GM18870 (cell line): ENCODE measurements at regions not wholly inside any gene's neighbourhood (a gene's known extent, or its start where the extent isn't known, plus 50 kb on each side); places are given as distances from the start of the nearest gene placed in this dataset.
"Not testable (repeated sequence)": the region's sequence is repeated elsewhere in the genome, so short reads cannot be mapped to it uniquely, and the experiment has no call there.

ENCODE experiments used
- ATAC-seq: cut with Tn5 transposase; IDR thresholded peaks from one replicate; pipeline ENCODE4 v1.9.1; 2021; ENCODE audit warnings: moderate library complexity; ENCODE audit not compliant: unreplicated experiment

DNA sequence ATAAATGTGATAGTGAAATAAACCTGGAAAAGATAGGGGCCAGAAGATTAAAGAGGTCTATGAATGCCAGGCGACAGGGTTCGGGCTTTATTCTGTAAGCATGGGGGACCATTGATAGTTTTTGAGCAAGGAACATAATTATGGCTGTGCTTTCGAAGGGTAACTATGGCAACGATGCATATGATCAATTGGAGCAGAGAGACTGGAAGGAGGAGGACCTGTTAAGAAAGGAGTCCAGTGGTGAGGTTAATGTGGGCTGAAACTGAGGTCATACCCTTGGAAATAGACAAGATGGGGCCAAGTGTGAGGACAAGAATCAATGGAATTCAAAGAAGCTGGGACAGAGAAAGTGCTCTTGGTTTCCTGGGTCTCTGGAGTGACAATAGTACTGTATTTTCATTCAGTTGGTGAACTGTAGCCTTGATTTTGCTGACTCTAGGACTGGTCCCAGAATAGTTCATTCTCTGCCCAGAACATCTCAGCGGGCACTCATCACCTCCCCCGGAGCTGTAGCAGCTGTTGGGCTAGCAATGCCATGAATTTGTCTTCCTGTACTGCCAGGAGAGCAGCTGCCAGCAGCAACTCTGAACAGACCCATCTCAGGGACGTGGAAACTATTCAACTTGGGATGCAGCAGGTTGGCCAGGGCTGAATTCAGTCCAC is 108.4 kb downstream of the SRGAP2 start:
- ATAC-seq = not testable (repeated sequence)

DNA sequence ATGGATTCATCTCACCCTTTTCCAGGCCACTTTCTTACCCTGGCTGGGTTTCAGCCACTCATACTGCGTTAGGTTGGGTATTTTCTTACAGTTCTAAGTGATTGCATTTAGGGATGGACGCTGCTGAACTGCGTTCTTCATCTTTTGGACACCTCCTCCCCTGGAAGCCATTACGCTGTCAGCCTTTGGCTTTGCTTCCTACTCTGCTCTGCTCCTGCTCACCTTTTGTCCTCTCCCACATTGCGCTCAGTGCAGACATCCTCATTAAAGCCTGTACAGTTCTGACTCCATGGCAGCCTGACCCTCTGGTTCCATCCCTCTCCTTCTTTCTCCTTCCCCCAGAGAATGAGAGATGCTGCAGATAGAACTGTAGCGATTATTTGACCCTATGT is 108.9 kb downstream of the SRGAP2 start:
- not testable (repeated sequence) for ATAC-seq

DNA sequence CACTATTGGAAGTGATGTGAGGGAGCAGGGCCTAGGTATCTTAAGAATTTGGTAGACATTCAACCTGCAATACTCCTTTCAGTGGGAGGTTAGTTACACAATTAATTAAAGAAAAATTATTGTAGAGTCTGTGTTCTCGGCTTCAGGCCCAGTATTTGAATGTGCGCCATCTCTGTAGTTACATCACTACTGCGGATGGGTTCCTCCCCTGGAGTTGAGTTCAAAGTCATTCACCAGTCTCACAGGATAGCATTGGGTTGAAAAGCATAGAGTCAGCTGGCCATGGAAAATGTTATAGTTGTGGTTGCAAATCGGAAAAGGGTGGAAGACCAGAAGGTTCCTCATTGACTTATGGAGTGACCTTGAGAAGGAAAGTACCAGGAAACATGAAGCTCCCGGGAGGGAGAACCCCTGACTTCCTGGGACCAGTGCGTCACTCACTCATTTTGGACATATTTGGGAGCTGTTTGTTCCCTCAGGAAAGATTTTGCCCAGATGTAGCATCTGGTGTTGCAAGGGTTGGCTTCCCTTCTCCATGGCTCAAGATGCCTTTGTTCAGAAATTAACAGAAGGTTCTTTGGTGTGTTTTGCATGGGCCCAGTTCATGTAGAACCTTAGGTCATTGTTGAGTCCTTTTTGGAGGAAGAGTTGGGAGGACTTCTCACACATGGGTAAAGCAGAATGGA is 111.8 kb downstream of the SRGAP2 start:
- ATAC-seq = not testable (repeated sequence)

DNA sequence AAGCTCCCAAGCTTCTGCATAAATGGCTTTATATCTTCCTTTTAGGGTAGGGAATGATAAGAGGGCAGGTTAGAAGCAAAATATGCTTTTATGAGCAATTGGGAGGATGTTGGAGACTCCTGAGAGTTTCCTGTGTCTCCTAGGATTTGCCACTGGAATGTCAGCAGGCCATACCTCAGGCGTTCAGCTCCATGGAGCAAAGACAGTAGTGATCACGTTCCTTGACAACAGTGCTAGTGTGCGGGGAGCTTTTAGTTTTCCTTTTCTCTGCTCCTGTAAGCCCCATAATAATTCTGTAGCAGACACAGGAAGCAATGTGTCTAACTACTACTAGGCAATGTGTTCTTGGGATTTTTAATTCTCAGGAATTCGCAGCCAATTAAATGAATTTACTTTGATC is 113.6 kb downstream of the SRGAP2 start:
- ATAC-seq = not testable (repeated sequence)

DNA sequence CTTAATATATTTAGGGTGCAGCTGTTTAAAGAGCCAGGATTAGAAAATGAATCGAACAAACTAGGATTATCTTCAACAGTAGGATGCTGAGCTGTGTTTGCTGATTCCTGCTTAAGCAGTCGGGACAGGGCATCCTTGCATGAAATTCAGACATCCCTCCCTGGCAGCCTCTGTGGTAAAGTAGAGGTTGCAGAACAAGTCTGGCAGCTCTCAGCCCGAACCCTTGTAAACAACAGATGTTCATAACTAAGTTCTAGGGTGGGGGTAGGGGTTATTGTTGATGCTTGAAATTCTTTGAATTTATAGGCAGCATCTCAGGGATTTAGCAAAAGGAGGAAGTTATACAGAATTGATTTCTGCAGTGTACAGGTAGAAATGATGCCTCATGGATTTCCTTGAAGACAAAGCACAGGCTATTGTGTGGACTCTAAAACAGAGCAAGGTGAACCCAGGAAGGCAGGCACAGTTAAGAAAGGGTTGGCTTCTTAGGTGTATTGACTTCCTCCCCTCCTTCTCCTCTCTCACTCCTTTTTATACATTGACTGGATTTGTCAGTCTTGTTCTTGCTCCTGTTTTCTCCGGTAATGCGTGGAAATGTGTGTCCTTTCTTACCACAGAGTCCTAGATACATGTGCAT is 114.7 kb downstream of the SRGAP2 start:
- ATAC-seq = not testable (repeated sequence)

DNA sequence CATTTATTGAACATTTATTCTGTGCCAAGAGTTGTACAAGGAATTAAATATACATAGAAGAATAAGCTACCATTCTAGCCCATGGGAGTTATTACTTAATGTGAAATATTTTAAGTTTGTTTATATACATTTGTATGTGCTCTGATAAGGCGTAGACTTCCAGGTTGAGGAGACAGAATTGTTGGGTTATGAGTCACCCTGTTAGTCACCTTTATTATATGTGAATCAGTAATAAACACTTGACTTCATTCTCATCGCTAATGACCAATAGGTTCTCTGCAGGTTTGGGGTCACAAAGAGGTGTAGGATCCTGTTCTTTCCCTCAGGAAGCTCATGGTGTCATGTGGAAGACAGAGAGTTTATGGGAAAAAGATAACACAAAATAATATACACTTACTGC is 116.9 kb downstream of the SRGAP2 start:
- ATAC-seq = not testable (repeated sequence)

DNA sequence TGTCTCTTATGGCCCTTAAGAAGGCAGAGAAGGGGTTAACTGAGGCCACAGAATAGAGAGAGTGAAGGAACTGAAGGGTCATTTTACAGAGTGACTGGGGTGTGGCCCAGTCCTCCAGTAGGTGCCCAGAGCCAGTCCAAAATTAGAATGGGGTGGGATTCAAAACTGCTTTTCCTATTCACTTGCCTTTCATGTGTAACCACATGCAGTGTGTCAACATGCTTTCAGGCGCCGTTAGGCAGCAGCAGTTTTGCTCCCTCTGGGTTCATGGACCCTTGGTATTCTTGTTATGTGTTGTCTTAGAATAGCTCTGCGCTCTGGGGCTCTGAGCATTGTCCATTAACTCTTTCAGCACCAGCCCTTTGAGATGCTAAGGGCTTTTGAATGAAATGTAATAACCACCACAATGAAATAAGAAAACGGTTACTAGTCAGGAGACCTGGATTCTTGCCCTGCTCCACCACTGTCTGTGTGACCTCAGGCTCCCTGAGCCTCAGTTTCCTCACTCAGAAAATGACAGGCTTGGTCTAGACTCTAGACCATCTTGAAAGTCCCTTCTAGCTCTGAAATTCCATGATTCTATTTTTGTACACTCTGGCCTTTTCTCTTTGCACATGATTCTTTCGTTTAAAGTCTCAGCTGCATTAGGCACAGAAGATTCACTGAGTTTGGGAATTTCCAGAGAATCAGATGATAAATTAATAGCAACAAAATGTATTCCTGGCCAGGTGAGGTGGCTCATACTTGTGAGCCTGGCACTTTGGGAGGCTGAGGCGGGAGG is 123.0 kb downstream of the SRGAP2 start:
- not testable (repeated sequence) for ATAC-seq

DNA sequence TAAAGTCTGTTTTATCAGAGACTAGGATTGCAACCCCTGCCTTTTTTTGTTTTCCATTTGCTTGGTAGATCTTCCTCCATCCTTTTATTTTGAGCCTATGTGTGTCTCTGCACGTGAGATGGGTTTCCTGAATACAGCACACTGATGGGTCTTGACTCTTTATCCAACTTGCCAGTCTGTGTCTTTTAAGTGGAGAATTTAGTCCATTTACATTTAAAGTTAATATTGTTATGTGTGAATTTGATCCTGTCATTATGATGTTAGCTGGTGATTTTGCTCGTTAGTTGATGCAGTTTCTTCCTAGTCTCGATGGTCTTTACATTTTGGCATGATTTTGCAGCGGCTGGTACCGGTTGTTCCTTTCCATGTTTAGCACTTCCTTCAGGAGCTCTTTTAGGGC is 128.3 kb downstream of the SRGAP2 start:
- not testable (repeated sequence) for ATAC-seq

DNA sequence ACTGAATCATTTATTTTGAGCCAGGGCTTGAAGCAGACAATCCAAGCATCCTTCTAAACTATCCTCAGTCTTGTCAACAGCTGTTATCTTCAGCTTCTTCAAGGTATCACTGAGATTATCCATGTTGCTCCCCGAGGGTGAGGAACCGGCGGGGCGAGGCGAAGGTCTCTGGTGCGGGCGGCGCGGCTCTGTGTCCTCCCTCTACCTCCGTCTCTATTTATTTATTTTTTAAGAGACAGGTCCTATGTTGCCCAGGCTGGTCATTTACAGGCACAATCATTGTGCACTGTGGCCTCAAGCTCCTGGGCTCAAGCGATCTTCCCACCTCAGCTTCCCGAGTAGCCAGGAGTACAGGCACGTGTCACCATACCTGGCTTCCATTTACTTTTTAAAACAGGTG is 130.0 kb downstream of the SRGAP2 start:
- not testable (repeated sequence) for ATAC-seq

DNA sequence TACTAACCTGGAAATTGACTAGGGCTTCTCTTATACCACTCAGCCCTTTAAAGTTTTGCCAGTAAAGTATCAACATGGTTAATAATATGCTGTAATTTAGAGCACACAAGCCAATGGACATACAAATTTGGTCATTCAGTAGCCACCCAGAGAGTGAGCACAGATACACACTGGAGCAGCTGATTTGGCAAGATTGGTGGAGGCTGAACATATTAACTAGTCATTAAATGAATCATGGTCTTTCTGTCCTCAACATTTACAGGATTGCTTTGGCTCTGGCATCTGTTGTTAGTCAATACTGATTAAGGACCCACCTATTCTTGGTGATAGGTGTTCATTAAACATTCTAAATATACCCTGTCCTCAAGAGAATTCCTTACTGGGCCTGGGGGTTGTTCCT is 130.6 kb downstream of the SRGAP2 start:
- not testable (repeated sequence) for ATAC-seq

DNA sequence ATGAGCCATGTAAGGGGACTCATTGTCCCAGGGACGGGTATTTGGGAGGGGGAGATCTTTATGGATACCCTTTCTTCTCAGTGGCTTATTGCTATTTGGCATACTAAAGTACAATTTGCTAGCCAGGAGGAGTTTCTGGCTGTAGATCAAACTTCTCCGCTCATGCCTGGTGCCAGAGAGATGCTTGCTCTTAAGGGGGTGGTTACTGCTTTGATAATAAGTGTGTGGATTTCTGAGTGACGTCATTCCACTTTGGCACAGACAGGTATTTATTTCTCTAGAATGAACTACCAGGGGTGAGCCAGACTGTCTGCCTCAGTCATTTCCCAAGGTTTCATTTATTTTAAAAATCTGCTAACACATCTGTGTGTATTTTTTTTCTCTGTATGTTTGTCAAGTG is 131.1 kb downstream of the SRGAP2 start:
- not testable (repeated sequence) for ATAC-seq

DNA sequence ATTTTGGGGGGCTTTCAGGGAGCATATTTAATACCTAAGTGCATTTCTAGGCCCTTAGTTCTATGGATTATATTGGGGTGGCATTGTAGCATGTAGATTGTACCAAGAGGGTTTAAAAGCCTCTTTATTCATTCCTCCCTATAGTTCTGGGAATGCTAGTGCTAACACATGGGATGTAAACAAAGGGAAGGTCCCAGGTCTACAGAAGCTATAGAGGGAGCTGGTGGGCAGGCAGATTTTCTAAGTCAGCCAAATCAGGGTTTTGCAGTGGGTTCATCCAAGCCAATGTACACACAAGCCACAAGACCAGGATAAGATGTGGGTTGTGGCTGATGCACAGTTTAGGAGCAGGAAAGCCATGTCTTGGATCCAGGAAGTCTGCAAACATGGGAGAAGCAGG is 131.8 kb downstream of the SRGAP2 start:
- not testable (repeated sequence) for ATAC-seq

DNA sequence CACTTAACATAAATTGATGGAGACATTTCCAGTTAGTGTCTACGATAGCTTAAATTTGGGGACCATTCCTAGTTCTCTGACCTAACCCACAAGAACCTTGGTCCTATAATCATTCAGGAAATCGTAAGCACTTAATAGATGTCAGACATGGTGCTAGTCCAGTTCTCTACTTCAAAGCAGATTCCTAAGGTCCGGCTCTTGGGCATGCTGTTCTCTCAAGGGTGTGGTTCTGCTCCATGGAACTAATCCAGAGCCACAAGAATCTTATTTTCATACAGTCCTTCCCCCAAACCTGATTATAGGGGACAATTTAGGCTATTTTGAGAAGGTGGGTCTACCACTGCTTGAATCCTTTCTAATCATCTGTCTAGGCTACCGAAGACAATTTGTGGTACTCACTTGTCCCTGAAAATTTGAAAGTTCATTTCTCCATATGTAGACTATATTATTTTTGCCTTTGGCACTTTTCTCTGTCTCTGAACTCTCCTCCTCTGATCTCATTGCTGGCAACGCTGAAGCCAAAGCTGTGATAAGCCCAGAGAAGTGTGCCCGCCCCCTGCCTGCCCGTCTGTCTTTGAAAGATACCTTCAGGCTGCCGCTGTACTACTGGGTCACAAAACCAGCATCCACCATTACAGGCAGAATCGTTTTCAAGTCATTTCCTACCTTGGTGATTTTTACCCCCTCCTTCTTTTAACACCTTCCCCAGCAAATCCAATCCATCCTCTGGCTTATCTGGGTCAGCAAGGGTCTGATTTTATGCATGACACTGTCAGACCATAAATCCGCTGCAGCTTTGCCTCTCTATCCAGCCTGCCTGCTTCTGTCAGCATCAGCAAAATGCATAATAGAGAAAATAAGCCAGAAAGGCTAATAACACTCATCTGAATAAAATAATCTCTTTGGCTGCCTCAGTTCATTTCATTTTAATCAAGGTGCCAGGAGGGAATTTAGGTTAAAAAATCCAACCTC is 132.8 kb downstream of the SRGAP2 start:
- not testable (repeated sequence) for ATAC-seq

DNA sequence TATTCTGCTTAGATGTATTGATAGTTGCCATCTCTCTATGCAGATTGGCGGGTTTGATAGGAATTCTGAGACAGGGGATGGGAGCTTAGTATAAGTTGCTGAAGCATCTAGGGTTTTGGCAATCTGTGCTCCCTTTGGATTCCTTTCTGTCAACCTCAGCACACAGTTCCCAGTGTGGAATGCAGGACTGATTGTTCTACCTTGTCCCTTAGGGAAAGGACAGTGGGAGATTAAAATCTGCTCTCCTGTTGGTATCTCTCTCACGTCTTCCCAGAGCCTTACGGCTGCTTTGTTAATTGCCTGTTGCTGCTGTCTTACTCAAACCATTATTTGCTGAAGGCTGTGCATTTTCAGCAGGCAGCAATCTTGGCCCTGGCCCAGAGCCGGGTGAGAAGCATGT is 133.3 kb upstream of the IKBKE start:
- ATAC-seq = not testable (repeated sequence)

DNA sequence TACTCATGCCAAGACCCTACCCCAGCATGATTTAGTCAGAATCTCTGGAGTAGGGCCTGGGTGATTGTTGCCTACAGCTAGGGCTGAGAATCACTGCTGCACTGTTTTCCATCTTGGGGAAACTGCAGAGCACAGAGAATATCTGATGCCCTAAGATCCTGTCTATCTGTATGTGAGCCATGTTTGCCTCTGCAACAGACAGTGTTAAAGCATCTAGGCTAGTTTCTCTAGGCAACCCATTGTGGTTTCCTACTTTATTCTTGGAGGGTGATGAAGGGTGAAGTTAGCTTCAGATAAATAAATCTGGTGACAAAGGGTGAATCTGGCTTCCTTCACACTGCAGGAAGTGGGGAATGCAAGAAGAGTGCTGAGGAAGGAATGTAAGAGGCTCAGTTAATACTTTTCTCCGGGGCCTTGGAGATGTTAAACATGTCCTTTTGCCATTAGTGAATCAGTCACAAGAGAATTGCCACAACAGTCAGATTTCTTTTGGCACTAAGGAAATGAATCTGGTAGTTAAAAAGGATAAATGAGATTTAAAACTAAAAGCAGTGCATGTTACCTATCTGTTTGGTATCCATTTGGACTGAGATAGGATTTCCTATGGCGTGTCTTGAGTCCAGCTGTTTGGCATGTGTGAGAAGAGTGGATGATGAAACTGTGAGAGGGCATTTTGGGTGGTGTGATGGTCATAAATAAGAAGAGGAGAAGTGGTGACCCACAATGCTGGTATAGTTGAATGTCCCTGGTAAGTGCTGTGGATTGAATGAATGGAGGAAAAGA is 119.6 kb upstream of the IKBKE start:
- not testable (repeated sequence) for ATAC-seq

DNA sequence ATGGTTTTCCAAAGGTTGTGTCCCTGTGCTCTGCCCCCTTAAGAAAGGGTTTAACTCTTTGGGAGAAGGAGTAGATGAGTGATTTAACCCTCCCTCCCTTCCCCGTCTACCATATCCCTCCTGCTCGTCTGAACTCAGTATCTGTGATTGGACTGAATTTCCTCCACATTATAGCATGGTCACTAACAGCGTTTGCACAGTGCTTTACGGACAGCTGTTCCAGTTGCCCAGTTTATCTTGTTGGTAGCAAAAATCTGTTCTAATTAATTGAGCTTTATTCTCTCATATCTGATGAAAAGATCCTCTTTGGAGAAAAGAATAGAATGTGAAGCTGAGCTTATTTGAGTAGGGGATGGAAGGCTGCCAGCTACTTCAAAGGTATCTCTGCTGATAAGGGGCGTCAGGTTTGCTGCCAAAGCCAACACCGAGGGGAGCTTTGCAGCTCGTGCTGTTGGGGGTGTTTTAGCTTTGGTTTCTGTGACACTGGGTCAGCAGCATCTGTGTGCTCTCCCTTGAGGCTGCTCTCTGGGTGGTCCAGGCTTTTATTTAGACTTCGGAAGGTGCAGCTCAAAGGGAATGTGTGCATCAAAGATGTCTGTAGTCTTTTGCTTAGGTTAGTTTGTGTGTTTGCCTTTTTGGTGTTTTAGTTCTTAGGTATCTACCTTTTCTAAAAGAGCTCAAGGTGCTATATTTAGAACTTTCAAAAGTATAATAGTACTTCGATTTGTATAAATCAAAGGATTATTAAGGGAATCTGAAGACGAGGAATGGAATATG is 118.8 kb upstream of the IKBKE start:
- not testable (repeated sequence) for ATAC-seq

DNA sequence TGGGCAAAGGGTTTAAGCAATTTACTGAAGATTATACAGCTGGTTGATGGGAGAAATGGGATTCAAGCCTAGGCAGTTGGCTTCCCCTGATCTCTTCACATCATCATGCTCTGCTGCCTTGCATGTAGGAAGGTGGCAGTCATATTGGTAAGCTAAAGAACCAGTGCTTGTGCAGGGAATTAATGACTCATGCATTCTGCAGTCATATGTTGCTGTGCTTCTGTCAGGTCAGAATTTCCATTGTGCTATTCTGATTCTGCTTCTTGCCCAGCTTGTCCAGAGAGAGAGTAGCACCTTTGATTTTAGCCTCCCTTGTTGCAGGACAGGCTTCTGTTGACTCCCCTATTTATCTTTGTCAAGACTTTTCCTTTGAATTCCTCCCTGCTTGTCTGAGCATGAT is 114.0 kb upstream of the IKBKE start:
- ATAC-seq = peak; percentile 57

DNA sequence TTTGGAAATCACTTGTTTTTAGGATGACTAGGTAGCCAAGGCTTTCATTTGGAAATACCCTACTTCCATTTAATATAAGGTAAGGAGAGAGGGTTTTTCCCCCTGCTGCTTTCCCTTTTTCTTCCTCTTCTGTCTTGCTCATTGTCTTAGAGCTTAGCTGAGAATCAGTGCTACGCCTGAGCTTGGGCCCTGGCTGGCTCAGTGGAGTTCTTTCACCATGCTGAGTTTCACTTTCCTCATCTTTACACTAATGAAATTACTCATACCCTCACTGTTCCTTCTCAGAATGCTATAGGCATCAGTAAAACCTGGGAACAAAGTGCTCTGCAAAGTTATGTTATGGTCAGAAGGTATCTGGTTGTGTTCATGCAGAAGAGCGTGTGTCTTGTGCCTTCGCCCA is 112.3 kb upstream of the IKBKE start:
- ATAC-seq = peak; percentile 78

DNA sequence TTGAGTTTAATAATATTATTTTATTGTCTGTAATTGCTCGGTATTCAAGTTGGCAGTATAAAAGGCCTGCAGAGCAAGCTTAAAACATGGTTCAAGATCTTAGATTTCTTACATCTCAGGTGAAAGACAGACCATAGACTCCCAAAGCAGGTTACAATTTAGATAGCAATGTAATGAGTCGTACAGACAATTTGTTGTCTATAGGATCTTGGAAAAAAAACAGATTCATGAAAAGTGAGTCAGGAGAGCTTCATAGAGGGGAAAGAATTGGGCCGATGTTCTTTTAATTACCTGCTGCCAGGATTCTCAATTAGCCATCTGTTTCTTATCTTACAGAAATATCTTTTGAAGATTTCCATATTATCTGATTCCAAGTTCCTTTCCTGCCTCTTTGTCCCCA is 111.5 kb upstream of the IKBKE start:
- ATAC-seq = not testable (repeated sequence)
